Hematopoietic multipotent progenitor cell treated with erythropoietin and hydrocortisone succinate and interleukin-3 and kit ligand, for 8 days (in vitro differentiated cells): ENCODE measurements at regions not wholly inside any gene's neighbourhood (a gene's known extent, or its start where the extent isn't known, plus 50 kb on each side); places are given as distances from the start of the nearest gene placed in this dataset.
"Not testable (repeated sequence)": the region's sequence is repeated elsewhere in the genome, so short reads cannot be mapped to it uniquely, and the experiment has no call there.

Experiments
- DNase-seq: peaks from one replicate; pipeline ENCODE4 v3.0.0-alpha.2; 2015

GRCh38 chr18:59848002-59848401 is 51.8 kb upstream of the PMAIP1 start:
- DNase-seq = no peak

DNA sequence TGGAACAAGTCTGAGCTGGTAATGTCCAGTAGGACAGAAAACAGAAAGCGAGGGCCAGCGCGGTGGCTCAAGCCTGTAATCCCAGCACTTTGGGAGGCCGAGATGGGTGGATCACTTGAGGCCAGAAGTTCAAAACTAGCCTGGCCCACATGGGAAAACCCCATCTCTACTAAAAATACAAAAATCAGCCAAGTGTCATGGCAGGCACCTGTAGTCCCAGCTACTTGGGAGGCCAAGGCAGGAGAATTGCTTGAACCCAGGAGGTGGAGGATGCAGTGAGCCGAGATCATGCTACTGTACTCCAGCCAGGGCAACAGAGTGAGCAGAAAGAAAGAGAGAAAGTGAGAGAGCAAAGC is 52.3 kb upstream of the PMAIP1 start:
- DNase-seq = not testable (repeated sequence)

DNA sequence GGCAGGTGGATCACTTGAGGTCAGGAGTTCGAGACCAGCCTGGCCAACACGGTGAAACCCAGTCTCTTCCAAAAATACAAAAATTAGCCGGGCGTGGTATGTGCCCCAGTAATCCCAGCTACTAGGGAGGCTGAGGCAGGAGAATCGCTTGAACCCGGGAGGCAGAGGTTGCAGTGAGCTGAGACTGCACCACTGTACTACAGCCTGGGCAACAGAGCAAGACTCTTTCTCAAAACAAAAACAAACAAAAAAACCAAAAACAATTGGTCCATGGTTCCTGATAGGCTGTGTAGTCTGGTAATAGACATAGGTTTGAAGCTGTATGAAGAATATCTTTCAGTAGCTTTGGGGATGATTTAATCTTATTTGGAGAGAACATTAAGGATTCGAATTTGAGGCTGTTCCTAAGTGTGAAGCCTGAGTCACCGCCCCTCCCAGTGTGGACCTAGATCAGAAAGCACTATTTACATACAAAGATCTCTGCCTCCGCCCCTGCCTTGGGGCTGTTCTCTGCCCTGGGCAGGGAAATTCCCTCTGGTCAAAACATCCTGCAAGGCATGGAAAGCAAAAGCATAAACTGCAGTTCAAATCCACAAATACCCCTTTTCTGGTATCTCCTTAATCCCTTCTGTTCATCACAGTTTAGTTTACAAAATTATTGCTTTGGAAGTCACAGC is 52.8 kb upstream of the PMAIP1 start:
- no peak for DNase-seq

GRCh38 chr18:59842947-59843346 is 56.8 kb upstream of the PMAIP1 start:
- DNase-seq = no peak

DNA sequence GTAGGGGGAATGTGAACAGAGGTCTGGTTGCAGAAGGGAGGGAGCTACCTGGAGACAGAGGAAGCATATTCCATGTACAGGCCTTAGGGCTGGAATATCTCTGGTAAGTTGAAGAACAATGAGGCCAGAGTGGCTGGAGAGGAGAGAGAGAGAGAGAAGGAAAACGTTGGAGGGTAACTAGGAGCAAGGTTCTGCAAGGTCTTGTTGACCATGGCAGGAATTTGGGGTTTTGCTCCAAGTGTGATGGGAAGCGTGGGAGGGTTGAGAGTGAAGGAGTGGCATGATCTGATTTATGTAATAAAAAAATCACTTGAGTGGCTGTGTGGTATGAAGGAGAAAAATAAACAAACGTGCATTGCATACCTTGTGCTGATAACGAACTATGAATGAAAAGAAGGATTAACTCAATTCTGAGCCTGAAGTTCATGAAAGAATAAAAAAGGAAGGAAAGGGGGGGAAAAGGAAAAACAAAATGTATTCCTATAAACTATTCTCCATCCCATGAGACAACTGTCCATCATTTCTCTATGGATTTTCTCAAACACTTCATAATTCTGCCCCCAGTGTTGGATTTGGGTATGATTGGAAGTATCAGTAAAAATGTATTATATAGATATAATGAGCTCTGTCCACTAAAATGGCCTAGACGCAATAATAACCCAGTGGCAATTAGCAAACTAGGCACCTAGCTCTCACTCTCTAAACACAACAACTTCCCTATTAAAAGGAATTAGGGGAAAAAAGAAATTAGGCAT is 59.7 kb upstream of the PMAIP1 start:
- no peak for DNase-seq

DNA sequence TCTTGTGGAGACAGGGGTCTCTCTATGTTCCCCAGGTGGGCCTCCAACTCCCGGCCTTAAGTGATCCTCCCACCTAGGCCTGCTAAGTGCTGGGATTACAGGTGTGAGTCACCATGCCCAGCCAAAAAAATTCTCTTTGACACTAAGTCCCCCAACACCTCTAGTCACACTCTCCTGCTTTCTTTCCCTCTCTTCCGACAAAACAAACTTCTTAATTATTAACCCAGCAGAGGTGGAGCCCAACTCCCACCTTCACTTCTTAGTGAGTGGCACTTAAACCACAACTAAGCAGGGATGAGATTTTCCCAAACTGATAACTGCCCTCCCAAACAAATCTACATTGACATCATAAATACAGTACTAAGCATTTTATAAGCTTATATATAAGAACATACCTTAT is 60.5 kb upstream of the PMAIP1 start:
- no peak for DNase-seq

DNA sequence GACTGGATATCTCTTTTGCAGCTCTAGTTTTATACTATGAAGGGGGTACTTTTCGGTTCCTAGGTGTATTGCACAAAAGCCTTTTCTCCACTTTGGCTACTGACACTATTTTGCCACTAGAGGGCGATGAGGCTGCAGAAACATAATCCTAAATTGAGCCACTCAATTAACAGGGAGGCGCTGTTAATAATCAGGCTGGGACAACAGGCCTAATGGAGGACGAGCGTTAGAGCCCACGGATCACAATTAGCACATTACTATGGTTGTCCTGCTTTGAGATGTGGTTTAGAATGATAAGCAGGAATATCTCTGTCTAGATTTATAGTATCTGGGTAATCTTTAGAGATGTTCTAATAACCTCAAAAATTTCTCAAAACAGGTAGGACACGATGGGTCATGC is 62.2 kb upstream of the PMAIP1 start:
- DNase-seq = peak; percentile 85

DNA sequence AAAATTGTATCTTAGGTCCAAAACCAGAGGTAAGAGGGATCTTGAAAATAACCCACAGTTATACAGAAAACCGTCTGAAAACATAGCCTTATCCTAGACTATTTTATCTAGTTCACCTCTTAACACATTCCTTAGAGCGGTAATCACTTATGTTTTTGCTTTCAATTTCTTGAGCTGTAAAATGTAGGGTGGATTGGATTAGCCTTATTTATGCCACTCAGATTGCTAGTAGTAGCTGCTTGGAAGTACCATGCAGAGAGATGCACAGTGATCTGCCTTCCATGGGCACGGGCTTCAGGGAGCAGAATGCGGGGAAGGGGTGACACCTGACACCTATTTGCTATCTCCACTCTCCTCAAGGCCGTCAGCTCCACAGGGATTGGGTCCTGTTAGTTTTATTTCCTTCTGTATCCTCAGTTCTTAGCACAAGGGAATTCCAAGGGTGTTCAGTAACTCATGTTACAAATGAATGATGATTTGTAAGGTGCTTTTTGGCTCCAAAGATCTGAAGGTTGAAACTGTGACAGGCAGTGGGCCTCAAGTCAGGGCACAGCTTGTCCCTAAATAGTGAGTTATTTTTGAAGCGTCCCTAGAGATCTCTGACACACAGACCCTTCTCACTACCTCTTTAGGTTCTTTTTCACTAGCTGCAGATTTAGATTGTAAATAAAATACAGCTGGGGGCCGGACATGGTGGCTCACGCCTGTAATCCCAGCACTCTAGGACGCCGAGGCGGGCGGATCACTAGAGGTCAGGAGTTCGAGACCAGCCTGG is 64.0 kb upstream of the PMAIP1 start:
- no peak for DNase-seq

- DNase-seq = no peak
Observed at GRCh38 chr18:59834267-59834666, 65.5 kb upstream of the PMAIP1 start.

DNA sequence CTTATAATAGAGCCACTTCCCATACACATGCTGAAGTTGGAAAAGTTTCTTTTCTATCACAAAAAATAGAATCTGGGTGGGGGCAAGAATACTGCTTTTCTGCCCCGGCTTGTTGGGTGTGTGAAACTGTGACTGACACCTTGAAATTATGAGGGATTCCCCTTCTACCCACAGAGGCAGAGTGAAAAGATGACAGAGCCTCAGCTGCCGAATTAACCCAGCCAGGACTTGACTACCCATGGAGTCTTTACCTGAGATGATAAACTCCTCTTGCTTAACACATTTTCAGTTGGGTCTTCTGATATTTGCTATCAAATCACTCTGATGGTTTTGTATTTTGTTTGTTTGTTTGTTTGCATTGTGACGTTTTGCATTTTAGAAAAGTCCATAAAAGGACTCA is 66.0 kb upstream of the PMAIP1 start:
- no peak for DNase-seq

- DNase-seq = peak; percentile 63
Observed at GRCh38 chr18:59823596-59824195, 76.1 kb upstream of the PMAIP1 start.

GRCh38 chr18:59822612-59823550 is 76.9 kb upstream of the PMAIP1 start:
- no peak for DNase-seq

GRCh38 chr18:59821983-59822382 is 77.8 kb upstream of the PMAIP1 start:
- no peak for DNase-seq

- no peak for DNase-seq
Observed at GRCh38 chr18:59820663-59821062, 79.1 kb upstream of the PMAIP1 start.

GRCh38 chr18:59818769-59819168 is 81.0 kb upstream of the PMAIP1 start:
- DNase-seq = no peak

GRCh38 chr18:59814891-59815290 is 84.9 kb upstream of the PMAIP1 start:
- DNase-seq = no peak

GRCh38 chr18:59813942-59814341 is 85.9 kb upstream of the PMAIP1 start:
- DNase-seq = no peak

- DNase-seq = no peak
Observed at GRCh38 chr18:59810735-59811520, 88.9 kb upstream of the PMAIP1 start.

- DNase-seq = no peak
Observed at GRCh38 chr18:59810183-59810582, 89.6 kb upstream of the PMAIP1 start.

DNA sequence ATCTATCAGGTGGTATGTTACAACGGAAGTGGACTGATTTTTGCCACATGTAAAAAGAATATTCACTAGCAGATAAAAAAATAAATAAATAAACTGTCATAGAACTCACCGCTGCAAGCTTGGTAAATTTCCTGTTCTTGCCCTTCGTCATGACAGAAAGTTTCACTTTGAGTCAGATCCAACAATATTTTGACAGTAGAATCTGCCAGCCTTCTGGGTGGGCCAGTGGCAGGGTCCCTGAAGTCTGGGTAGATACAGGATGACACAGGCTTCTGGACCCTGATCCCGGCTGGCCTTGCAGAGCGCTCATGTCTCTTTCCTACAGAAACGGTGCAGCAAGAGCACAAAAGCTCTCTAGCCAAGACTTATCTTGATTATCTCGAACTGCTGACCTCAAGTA is 97.8 kb upstream of the PMAIP1 start:
- no peak for DNase-seq

DNA sequence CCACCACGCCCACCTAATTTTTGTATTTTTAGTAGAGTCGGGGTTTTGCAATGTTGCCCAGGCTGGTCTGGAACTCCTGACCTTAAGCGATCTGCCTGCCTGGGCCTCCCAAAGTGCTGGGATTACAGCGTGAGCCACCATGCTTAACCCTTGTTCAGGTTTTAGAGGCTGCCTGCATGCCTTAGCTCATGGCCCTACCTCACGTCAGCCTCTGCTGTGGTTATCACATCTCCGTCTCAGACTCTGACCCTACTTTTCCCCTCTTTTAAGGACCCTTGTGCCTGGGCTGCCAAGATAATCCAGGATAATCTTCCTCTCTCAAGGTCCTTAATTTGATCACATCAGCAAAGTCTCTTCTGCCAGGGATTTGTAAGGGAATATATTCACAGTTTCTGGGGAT is 98.2 kb upstream of the PMAIP1 start:
- no peak for DNase-seq

- DNase-seq = no peak
Observed at GRCh38 chr18:59800897-59801296, 98.9 kb upstream of the PMAIP1 start.
